Astrocyte of the spinal cord (primary cell): ENCODE measurements at regions not wholly inside any gene's neighbourhood (a gene's known extent, or its start where the extent isn't known, plus 50 kb on each side); places are given as distances from the start of the nearest gene placed in this dataset.

Source experiments
- DNase-seq: peaks from one replicate; pipeline ENCODE4 v3.0.0; 2011; ENCODE audit warnings: low read depth, low spot score
- H3K4me3 ChIP-seq: 2 replicates; pipeline ENCODE4 v1.5.1; 2011; ENCODE audit warnings: low read depth, mild to moderate bottlenecking, low read length, moderate library complexity
- in situ Hi-C: cut with HindIII; loops from 2 replicates; pipeline ENCODE4 v1.10.0; 2017; ENCODE audit warnings: low sequenced_read_pairs
- TF ChIP-seq, protein P1 (sequence below): IDR thresholded peaks from 2 replicates; pipeline ENCODE4 v1.5.1; 2012; ENCODE audit warnings: low read depth, mild to moderate bottlenecking, low read length, inconsistent platforms

DNA sequence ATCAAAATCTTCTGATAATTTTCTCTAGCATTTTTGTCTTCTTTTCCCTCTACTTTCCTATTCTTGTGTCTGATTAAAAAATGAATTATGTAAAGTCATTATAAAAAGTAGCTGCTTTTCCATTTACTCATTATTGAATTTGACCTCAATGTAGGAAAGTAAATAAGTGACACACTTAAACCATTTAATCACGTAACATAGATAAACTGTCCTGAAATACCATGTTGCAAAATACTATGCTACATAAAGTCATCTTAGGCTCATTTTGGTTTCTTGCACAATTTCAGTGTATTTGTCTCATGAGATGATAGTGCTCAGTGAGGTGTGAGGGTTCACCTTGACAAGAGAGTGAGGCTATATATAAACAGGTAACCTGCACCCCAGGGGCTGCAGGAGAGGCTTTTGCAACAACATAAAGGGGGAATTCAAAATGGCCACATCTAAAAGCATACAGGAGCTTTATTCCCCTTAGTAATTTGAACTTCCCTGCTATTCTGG lies 502.7 kb downstream of the RNF144A start:
- no peak for DNase-seq
- in situ Hi-C loops: no loop called here
- TF ChIP-seq, protein P1, sequence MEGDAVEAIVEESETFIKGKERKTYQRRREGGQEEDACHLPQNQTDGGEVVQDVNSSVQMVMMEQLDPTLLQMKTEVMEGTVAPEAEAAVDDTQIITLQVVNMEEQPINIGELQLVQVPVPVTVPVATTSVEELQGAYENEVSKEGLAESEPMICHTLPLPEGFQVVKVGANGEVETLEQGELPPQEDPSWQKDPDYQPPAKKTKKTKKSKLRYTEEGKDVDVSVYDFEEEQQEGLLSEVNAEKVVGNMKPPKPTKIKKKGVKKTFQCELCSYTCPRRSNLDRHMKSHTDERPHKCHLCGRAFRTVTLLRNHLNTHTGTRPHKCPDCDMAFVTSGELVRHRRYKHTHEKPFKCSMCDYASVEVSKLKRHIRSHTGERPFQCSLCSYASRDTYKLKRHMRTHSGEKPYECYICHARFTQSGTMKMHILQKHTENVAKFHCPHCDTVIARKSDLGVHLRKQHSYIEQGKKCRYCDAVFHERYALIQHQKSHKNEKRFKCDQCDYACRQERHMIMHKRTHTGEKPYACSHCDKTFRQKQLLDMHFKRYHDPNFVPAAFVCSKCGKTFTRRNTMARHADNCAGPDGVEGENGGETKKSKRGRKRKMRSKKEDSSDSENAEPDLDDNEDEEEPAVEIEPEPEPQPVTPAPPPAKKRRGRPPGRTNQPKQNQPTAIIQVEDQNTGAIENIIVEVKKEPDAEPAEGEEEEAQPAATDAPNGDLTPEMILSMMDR: no peak

DNA sequence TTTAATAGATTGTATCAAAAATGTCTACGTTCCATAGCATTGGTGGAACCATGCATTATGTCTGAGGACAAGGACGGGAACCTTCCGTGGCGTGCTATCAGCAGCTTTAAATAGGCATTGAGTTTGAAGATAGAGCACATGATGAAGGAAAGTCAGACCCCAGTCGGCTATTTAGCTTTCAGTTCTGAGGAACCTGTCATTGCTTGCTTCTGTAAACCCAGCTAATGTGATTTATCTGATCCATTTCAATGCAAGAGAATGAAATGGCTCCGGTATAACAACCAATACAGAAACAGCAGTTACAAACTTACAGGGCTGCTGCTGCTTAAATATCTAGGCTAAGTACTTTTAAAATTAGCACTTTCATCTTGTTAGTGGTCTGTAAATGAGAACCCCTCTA lies 503.3 kb downstream of the RNF144A start:
- no peak overlapping the region for H3K4me3 ChIP-seq
- no peak for DNase-seq
- in situ Hi-C loops: no loop called here
- TF ChIP-seq, protein P1: no peak

More for the DNA sequence above, 502.7 kb downstream of the RNF144A start:
- no peak overlapping the region for H3K4me3 ChIP-seq

DNA sequence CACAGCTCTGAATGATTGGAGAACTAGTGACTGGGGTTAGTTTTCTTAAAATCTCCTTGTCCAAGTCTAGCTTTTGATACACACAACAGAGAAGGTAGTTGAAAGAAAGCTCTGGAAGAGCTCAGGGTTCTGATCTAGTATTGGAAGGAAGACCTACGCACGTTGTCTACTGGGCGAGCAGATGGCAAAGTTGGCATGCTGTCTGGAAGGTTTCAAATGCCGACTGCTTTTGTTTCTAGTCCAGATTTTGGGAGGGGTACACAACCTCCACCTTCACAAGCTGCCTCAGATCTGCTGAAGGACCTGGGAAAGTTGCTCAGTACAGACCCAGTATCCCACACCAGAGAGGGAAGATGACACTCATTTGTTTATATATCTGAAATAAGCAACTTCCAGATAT lies 507.3 kb downstream of the RNF144A start:
- no peak for DNase-seq
- H3K4me3 ChIP-seq: no peak overlapping the region
- TF ChIP-seq, protein P1: no peak
- in situ Hi-C loops: no loop called here

DNA sequence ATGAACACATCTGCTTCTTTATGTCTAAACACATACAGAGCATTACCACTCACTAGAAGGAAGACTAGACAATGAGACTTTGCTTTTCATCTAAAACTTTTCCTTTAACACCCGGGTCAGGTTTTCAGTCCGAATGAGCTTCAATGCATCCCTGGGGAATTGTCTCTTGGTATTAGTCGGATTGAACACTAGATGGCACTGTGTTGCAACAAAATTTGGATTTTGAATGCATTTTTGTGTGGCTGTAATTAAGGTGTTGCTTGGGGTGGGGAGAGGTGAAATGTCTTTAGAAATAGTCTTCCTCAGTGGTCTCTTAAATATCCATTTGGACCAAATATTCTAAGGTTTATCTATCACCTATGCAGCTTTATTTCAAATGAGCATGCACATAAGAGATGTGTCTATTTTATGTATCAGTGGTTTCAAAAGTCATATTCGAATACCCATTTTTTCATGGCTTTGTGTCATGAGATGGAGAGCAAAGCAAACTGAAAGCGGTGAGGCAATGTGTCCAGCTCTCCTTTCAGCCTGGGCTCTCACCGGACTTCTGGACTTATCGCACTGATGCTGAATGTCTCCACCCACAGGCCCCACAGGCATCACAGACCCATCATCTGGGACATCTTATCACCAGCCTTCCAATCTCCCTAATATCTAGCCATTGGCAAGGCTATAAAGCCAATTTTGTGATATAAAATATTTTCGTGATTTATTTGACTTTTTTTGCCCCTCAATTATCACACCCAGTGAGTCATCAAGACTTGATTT lies 510.3 kb downstream of the RNF144A start:
- in situ Hi-C loops: no loop called here
- TF ChIP-seq, protein P1: peak; percentile 57
- no peak overlapping the region for H3K4me3 ChIP-seq
- DNase-seq: peak; percentile 63

DNA sequence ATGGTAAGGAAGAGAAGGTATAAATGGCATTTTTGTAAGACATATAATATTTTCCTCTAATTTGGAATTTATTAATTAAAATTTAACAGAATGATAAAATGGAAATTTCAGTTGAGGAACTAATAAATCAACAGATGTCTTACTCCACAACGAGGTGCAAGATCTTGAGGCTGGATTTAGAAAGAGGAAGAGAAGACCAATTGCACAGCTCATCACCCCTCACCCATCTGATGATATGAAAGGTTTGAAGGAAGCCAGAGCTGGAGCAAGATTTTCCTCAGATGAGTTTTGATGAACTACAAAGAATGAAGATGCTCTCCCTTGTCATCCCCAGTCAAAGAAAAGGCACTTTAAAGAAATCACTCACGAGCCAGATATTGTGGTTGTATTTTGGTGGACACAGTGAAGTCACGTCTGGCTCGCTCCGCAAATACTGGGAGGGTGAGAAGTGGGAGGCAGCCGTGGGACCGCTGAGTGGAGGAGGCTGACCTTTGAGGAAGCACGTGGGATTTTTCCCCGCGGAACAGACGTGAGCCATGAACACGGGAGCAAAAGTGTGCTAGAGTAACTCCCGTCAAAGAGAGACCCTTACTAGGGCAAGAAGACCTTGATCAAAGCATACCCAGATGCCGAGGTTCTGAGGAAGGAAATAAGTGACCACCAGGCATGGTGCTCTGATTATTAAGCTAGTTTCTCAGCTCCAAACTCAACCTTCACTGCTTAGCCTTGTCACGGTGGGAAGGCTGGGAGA lies 511.4 kb downstream of the RNF144A start:
- H3K4me3 ChIP-seq: no peak overlapping the region
- no peak for DNase-seq
- in situ Hi-C loops: no loop called here
- TF ChIP-seq, protein P1: no peak

DNA sequence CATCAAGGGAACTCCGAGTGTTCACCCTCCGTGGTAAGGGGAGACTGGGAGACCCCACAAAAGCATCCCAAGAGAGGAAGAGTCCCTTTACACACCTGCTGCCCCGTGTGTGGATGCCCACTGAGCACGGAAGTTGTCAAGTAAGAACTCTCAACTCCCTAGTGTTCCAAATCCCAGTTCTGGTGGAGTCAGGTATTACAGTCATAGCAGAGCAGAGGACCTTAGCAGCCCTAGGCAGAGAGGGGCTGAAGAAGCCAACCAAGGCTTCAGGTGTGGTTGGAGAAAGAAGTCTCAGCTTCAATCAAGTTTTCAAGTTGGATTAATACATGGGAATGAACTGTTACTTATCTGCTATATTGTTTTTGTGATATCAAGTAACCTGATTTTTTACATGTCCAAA lies 512.5 kb downstream of the RNF144A start:
- H3K4me3 ChIP-seq: no peak overlapping the region
- no peak for DNase-seq
- in situ Hi-C loops: no loop called here
- TF ChIP-seq, protein P1: no peak
